OCI-LY7 (cell line): ENCODE measurements at regions not wholly inside any gene's neighbourhood (a gene's known extent, or its start where the extent isn't known, plus 50 kb on each side); places are given as distances from the start of the nearest gene placed in this dataset.

Experiments used
- EZH2phosphoT487 ChIP-seq: fragments of 200-600 bp; sonication (generic); IDR thresholded peaks from 2 replicates; pipeline ENCODE4 v1.6.1; 2018; ENCODE audit warnings: low read depth, borderline replicate concordance, mild to moderate bottlenecking, mixed run types, antibody characterized with exemption, low read length, moderate library complexity, mixed read lengths
- TF ChIP-seq, protein P1 (sequence below): fragments of 200-600 bp; sonication (generic); conservative IDR thresholded peaks from 2 replicates; pipeline ENCODE4 v1.5.1; 2014; ENCODE audit warnings: mild to moderate bottlenecking, antibody characterized with exemption, low read length, moderate library complexity, mixed read lengths

DNA sequence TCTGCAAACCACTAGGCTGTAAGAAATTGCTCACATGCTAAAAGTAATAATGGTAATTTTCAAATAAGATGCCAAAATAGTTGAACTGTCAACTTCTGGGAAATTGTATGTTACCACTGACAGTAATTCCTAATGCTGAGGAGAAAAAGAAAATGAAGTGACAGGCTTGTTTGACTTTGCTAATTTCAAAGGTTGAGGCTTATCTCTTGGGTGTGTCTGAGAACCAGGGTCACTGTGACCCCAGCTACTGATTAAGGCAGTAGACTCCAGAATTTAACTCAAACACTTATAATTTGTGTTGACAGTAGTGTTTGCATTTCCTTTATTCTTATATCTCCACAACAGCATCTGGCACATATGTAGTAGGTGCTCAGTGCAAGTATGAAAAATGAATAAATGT lies 74.6 kb upstream of the PDZRN3 start:
- TF ChIP-seq, protein P1, sequence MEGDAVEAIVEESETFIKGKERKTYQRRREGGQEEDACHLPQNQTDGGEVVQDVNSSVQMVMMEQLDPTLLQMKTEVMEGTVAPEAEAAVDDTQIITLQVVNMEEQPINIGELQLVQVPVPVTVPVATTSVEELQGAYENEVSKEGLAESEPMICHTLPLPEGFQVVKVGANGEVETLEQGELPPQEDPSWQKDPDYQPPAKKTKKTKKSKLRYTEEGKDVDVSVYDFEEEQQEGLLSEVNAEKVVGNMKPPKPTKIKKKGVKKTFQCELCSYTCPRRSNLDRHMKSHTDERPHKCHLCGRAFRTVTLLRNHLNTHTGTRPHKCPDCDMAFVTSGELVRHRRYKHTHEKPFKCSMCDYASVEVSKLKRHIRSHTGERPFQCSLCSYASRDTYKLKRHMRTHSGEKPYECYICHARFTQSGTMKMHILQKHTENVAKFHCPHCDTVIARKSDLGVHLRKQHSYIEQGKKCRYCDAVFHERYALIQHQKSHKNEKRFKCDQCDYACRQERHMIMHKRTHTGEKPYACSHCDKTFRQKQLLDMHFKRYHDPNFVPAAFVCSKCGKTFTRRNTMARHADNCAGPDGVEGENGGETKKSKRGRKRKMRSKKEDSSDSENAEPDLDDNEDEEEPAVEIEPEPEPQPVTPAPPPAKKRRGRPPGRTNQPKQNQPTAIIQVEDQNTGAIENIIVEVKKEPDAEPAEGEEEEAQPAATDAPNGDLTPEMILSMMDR: no peak
- no peak for TF ChIP-seq EZH2phosphoT487
